ENCODE measurements at regions not wholly inside any gene's neighbourhood (a gene's known extent, or its start where the extent isn't known, plus 50 kb on each side); places are given as distances from the start of the nearest gene placed in this dataset.

DNA sequence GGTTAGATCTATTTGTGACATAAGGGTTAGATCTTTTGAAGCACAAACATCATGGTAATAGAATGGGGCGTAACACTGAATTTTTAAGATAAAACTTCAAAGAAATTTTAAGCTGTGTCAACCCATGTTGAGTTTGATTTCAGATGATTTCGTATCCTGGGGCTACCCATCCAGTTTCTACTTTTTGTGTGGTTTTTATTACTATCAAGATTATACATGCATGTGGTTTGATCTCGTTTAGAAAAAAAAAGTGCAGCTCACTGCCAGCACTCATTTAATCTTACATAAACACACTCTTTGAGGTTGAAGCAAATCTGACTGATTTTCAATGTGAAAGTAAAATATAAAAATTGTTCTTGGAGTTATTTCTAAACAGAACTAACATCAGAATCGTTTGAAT lies 140.8 kb upstream of the GRB10 start:
- Histone ChIP-seq H2AFZ (ENCODE audit: insufficient read depth, low read length, poor library complexity) (no peak overlapping the region), H3K79me1 (ENCODE audit: low read length) (no peaks in the 10 kb centered on the region), H3K27ac (ENCODE audit: low read depth, low read length) (no peak overlapping the region), H3K4me1 (ENCODE audit: control insufficient read depth in 1 of 2, insufficient read depth in 2 of 2, low read length in 2 of 2) (no peaks in the 10 kb centered on the region), H3K9me3 (ENCODE audit: insufficient read depth, low read depth, low read length) (peaks cover 1% of the 10 kb centered on the region), H2AK5ac (ENCODE audit: low read length) (no peak overlapping the region), H3K23ac (ENCODE audit: low read length) (no peak overlapping the region), H3K79me2 (ENCODE audit: control insufficient read depth, insufficient read depth, low read length, poor library complexity) (no peaks in the 10 kb centered on the region), H3K27me3 (ENCODE audit: insufficient read depth, low read length) (no peaks in the 10 kb centered on the region), H4K12ac (ENCODE audit: low read depth, low read length) (no peak overlapping the region), H4K8ac (ENCODE audit: low read depth, low read length) (no peak overlapping the region), H2BK120ac (ENCODE audit: insufficient read depth, low read length, poor library complexity) (no peak overlapping the region), H4K91ac (ENCODE audit: low read depth, low read length) (no peak overlapping the region), H3K36me3 (ENCODE audit: control insufficient read depth in 1 of 2, insufficient read depth in 2 of 2, low read length in 2 of 2) (no peaks in the 10 kb centered on the region), H3K4ac (ENCODE audit: low read depth, low read length) (no peak overlapping the region), H3K4me3 (ENCODE audit: low read depth, low read length) (no peak overlapping the region), H2BK12ac (ENCODE audit: low read length) (no peak overlapping the region), H3K9ac (ENCODE audit: low read length) (no peak overlapping the region), H2BK5ac (ENCODE audit: low read depth, low read length, poor library complexity) (no peak overlapping the region), H3K18ac (ENCODE audit: low read length) (no peak overlapping the region), H3K14ac (ENCODE audit: low read length) (no peak overlapping the region), H3K4me2 (ENCODE audit: low read length) (no peak overlapping the region)
- no CpG with 5 or more reads among the region's 4 CpGs for WGBS (ENCODE audit: extremely low coverage, insufficient coverage, insufficient read length)
- DNase-seq, result no peak

DNA sequence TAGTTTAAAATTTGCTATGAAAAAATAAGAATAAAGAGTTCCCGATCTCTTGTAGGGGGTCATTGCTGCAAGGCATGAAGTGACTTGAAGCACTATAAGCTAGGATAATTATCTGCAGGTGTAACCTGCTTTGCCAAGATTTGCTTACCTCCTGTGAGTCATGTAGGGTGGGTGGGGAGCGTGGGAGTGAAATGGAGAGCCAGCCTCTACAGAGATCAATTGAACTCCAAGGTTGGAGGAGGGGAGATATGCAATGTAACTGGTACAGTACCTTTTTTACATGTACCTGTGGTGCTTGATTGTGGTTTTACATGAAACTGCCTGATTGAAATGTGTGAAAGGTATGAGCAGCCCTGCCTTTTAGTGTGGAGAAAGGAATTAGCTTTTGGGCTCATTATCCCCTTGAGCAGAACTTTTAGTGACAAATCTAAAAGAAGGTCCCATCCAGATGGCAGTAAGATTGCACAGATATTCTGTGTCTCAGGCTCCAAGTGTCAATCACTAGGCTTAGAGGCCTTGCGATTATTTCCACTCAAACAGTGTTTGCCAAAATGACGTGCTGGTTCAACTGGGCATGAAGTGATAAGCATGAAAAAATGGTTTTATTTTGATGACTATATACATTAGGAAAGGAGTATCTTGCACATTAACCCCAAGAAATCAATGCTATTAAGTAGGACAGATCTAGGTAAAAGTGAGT lies 138.6 kb upstream of the GRB10 start:
- no peak overlapping the region for H2BK5ac ChIP-seq (ENCODE audit: low read depth, low read length, poor library complexity)
- H3K9ac ChIP-seq (ENCODE audit: low read length), result no peak overlapping the region
- H3K27me3 ChIP-seq (ENCODE audit: insufficient read depth, low read length), result no peaks in the 10 kb centered on the region
- no peak overlapping the region for H4K8ac ChIP-seq (ENCODE audit: low read depth, low read length)
- H2BK120ac ChIP-seq (ENCODE audit: insufficient read depth, low read length, poor library complexity), result no peak overlapping the region
- H3K9me3 ChIP-seq (ENCODE audit: insufficient read depth, low read depth, low read length), result peaks cover 1% of the 10 kb centered on the region
- H3K14ac ChIP-seq (ENCODE audit: low read length), result no peak overlapping the region
- no peak overlapping the region for H4K12ac ChIP-seq (ENCODE audit: low read depth, low read length)
- H3K4ac ChIP-seq (ENCODE audit: low read depth, low read length), result no peak overlapping the region
- no peak overlapping the region for H3K27ac ChIP-seq (ENCODE audit: low read depth, low read length)
- H3K79me2 ChIP-seq (ENCODE audit: control insufficient read depth, insufficient read depth, low read length, poor library complexity), result no peaks in the 10 kb centered on the region
- no peak overlapping the region for H2AK5ac ChIP-seq (ENCODE audit: low read length)
- H4K91ac ChIP-seq (ENCODE audit: low read depth, low read length), result no peak overlapping the region
- H3K4me2 ChIP-seq (ENCODE audit: low read length), result no peak overlapping the region
- no CpG with 5 or more reads among the region's 4 CpGs for WGBS (ENCODE audit: extremely low coverage, insufficient coverage, insufficient read length)
- H3K36me3 ChIP-seq (ENCODE audit: control insufficient read depth in 1 of 2, insufficient read depth in 2 of 2, low read length in 2 of 2), result no peaks in the 10 kb centered on the region
- H3K79me1 ChIP-seq (ENCODE audit: low read length), result no peaks in the 10 kb centered on the region
- H3K4me1 ChIP-seq (ENCODE audit: control insufficient read depth in 1 of 2, insufficient read depth in 2 of 2, low read length in 2 of 2), result no peaks in the 10 kb centered on the region
- no peak overlapping the region for H3K4me3 ChIP-seq (ENCODE audit: low read depth, low read length)
- no peak overlapping the region for H2BK12ac ChIP-seq (ENCODE audit: low read length)
- H2AFZ ChIP-seq (ENCODE audit: insufficient read depth, low read length, poor library complexity), result no peak overlapping the region
- H3K23ac ChIP-seq (ENCODE audit: low read length), result no peak overlapping the region
- H3K18ac ChIP-seq (ENCODE audit: low read length), result no peak overlapping the region
- no peak for DNase-seq

DNA sequence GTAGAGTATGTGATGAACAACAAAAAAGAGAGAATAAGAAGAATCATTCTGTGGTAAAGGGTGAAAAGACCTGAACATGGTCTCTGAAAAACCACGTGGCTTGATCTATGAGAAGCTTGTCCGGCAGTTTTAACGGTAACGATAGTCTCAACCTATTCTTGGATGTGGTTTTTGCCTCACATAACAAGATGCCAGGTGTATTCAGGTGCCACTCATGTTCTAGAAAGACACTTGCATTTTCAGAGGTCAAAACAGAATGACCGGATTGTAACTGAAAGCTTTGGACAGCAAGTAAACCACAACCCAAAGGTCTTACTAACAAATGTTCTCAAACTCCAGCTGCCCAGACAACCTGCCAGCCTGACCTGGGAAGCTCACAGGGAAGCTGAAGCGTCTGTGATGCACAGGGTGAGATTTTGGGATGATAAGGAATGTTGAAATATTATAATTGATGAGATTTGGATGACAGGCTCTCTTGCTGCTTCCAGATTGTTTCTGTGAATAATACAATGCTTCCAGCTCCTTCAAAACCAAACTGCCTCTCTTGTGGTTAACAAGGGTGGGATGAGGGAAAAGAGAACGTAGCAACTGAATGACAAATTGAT lies 137.4 kb upstream of the GRB10 start:
- Histone ChIP-seq H3K27me3 (ENCODE audit: insufficient read depth, low read length) (no peaks in the 10 kb centered on the region), H3K36me3 (ENCODE audit: control insufficient read depth in 1 of 2, insufficient read depth in 2 of 2, low read length in 2 of 2) (no peaks in the 10 kb centered on the region), H3K23ac (ENCODE audit: low read length) (no peak overlapping the region), H3K4me3 (ENCODE audit: low read depth, low read length) (no peak overlapping the region), H4K91ac (ENCODE audit: low read depth, low read length) (no peak overlapping the region), H3K79me1 (ENCODE audit: low read length) (no peaks in the 10 kb centered on the region), H3K4me1 (ENCODE audit: control insufficient read depth in 1 of 2, insufficient read depth in 2 of 2, low read length in 2 of 2) (no peaks in the 10 kb centered on the region), H2AK5ac (ENCODE audit: low read length) (no peak overlapping the region), H3K18ac (ENCODE audit: low read length) (no peak overlapping the region), H3K9me3 (ENCODE audit: insufficient read depth, low read depth, low read length) (peaks cover 1% of the 10 kb centered on the region), H3K79me2 (ENCODE audit: control insufficient read depth, insufficient read depth, low read length, poor library complexity) (no peaks in the 10 kb centered on the region), H4K12ac (ENCODE audit: low read depth, low read length) (no peak overlapping the region), H3K27ac (ENCODE audit: low read depth, low read length) (no peak overlapping the region), H2BK12ac (ENCODE audit: low read length) (no peak overlapping the region), H3K4me2 (ENCODE audit: low read length) (no peak overlapping the region), H4K8ac (ENCODE audit: low read depth, low read length) (no peak overlapping the region), H3K4ac (ENCODE audit: low read depth, low read length) (no peak overlapping the region), H2AFZ (ENCODE audit: insufficient read depth, low read length, poor library complexity) (no peak overlapping the region), H3K14ac (ENCODE audit: low read length) (no peak overlapping the region), H2BK120ac (ENCODE audit: insufficient read depth, low read length, poor library complexity) (no peak overlapping the region), H2BK5ac (ENCODE audit: low read depth, low read length, poor library complexity) (no peak overlapping the region), H3K9ac (ENCODE audit: low read length) (no peak overlapping the region)
- no peak for DNase-seq
- WGBS (ENCODE audit: extremely low coverage, insufficient coverage, insufficient read length), result no CpG with 5 or more reads among the region's 7 CpGs

DNA sequence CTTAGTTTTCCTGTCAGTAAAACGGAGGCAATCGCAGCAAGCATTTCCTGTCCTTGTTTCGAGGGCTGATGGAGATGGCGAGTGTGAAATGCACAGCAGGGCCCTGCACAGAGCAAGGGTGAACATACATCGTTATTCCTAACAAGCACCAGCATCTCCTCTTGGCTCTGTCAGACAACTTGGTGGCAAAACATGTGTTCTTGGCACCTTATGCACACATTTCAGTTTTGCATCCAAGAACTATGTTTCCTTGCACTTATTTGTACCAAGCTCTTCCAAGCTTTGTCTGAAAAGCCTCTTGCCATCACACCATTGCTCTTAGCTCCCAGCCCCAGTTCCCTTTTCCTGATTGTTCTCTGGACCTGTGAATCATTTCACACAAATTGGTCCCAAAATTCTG lies 132.9 kb upstream of the GRB10 start:
- H3K4me3 ChIP-seq (ENCODE audit: low read depth, low read length), result no peak overlapping the region
- DNase-seq, result no peak
- no peaks in the 10 kb centered on the region for H3K4me1 ChIP-seq (ENCODE audit: control insufficient read depth in 1 of 2, insufficient read depth in 2 of 2, low read length in 2 of 2)
- no peak overlapping the region for H3K14ac ChIP-seq (ENCODE audit: low read length)
- no peak overlapping the region for H3K4ac ChIP-seq (ENCODE audit: low read depth, low read length)
- H2AFZ ChIP-seq (ENCODE audit: insufficient read depth, low read length, poor library complexity), result no peak overlapping the region
- H3K23ac ChIP-seq (ENCODE audit: low read length), result peak overlapping the region; percentile 46
- no peak overlapping the region for H3K18ac ChIP-seq (ENCODE audit: low read length)
- no peaks in the 10 kb centered on the region for H3K79me1 ChIP-seq (ENCODE audit: low read length)
- no peak overlapping the region for H3K27ac ChIP-seq (ENCODE audit: low read depth, low read length)
- no peaks in the 10 kb centered on the region for H3K79me2 ChIP-seq (ENCODE audit: control insufficient read depth, insufficient read depth, low read length, poor library complexity)
- no peaks in the 10 kb centered on the region for H3K27me3 ChIP-seq (ENCODE audit: insufficient read depth, low read length)
- H3K4me2 ChIP-seq (ENCODE audit: low read length), result no peak overlapping the region
- no peaks in the 10 kb centered on the region for H3K36me3 ChIP-seq (ENCODE audit: control insufficient read depth in 1 of 2, insufficient read depth in 2 of 2, low read length in 2 of 2)
- no peaks in the 10 kb centered on the region for H3K9me3 ChIP-seq (ENCODE audit: insufficient read depth, low read depth, low read length)
- no peak overlapping the region for H4K91ac ChIP-seq (ENCODE audit: low read depth, low read length)
- no peak overlapping the region for H2BK5ac ChIP-seq (ENCODE audit: low read depth, low read length, poor library complexity)
- no CpG with 5 or more reads among the region's 5 CpGs for WGBS (ENCODE audit: extremely low coverage, insufficient coverage, insufficient read length)
- no peak overlapping the region for H2AK5ac ChIP-seq (ENCODE audit: low read length)
- H2BK12ac ChIP-seq (ENCODE audit: low read length), result no peak overlapping the region
- H4K12ac ChIP-seq (ENCODE audit: low read depth, low read length), result no peak overlapping the region
- no peak overlapping the region for H4K8ac ChIP-seq (ENCODE audit: low read depth, low read length)
- no peak overlapping the region for H3K9ac ChIP-seq (ENCODE audit: low read length)
- H2BK120ac ChIP-seq (ENCODE audit: insufficient read depth, low read length, poor library complexity), result no peak overlapping the region
